ENCODE measurements at regions not wholly inside any gene's neighbourhood (a gene's known extent, or its start where the extent isn't known, plus 50 kb on each side); places are given as distances from the start of the nearest gene placed in this dataset.

DNA sequence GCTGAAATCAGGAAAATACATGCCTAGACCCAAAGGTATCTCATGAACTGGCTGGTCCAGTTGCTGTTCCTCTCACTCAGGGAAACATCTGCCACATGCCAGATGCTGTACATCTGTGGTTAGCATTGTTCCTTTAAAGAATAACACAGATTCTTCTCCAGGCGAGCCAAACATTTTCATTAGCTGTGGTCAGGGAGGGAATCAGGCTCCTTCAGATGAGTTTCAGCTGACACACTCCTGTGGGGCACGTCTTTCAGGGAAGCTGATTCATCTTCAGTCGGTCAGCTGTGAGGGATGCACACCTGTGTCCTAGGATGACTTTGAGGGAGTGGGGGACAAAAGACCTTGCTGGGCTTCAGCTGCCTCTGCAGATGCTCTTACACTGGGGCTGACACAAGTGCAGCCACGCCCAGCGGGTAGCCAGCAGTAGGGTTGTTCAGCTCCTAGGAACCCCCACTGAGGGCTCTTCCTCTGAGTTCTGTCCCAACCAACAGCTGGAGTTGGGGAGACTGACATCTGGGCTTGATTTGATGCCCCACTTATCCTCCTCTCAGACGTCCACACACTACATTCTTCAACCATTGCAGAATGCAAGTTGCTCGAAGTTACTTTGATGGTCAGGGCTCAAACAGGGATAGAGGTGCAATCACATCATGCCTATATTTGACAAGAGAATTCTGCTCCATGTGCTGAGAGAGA lies 155.0 kb downstream of the NUAK1 start:
- DNase-seq (ENCODE audit: low read depth, low spot score), result peak; percentile 61

DNA sequence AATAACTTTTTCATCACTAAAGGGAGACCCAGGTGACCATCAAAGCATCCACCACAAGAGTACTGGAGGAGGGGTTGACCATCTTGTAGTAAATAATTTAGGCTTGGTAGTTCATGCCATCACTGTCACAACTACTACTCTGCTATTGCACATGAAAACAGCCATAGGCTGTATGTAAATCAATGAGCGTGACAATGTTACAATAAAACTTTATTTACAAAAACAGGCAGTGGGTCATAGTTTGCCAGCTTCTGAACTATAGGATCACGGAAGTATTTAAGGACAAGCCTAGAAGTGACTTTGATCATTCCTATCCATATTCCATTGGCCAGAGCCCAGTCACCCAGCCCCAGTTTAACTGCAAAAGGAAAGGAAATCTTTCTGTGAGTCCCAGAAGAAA lies 153.4 kb downstream of the NUAK1 start:
- DNase-seq (ENCODE audit: low read depth, low spot score), result no peak

DNA sequence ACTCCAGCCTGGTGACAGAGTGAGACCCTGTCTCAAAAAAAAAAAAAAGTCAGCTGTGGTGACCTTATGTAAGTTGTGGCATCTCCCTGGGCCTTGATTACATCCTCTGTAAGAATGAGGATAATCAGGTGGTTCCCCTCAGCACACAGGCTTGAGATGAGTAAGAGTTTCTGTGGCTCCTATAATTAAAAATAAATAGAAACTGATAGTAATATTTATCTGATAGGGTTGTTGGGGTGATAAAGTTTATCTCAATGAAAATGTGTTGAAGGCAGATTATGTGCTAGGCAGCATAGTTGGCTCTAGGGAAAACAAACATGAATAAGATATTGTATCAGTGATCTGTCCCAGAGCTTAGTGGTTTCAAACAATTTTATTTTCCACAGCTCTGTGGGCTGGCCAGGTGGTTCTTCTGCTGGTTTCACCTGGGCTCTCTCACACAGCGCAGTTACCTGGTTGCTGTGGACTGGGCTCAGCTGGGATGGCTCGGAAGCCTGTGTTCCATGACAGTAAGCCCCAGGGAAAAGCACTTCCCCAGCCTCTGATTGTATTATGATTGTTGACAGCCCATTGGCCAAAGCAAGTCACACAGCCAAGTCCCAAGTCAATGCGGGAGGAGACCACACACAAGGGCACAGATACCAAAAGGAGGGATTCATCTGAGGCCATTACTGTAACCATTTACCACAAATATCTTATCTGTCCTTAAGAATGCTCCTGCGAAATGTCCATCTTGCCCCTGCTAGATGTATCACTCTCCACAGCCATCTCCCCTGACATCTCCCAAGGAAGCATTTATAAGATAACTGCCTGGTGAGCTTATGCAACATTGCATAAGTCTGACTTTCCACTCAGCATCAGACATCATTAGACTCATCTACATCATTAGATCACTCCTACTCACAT lies 151.7 kb downstream of the NUAK1 start:
- peak; percentile 44 for DNase-seq (ENCODE audit: low read depth, low spot score)

DNA sequence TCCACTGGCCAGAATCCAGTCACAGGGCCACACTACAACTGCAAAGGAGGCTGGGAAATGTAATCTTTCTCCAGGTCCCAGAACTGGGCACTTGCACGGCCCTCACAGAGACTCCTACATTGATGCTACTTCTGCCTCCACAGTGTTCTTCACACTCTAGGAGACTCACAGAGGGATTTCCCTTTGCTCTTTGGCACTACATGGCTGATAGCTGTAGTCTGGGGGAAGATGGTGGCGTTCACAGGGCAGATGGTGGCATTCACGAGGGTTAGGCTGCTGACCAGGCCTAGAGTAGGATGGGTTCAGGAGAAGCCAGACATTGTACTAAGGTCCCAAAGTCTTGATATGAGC lies 151.1 kb downstream of the NUAK1 start:
- no peak for DNase-seq (ENCODE audit: low read depth, low spot score)

DNA sequence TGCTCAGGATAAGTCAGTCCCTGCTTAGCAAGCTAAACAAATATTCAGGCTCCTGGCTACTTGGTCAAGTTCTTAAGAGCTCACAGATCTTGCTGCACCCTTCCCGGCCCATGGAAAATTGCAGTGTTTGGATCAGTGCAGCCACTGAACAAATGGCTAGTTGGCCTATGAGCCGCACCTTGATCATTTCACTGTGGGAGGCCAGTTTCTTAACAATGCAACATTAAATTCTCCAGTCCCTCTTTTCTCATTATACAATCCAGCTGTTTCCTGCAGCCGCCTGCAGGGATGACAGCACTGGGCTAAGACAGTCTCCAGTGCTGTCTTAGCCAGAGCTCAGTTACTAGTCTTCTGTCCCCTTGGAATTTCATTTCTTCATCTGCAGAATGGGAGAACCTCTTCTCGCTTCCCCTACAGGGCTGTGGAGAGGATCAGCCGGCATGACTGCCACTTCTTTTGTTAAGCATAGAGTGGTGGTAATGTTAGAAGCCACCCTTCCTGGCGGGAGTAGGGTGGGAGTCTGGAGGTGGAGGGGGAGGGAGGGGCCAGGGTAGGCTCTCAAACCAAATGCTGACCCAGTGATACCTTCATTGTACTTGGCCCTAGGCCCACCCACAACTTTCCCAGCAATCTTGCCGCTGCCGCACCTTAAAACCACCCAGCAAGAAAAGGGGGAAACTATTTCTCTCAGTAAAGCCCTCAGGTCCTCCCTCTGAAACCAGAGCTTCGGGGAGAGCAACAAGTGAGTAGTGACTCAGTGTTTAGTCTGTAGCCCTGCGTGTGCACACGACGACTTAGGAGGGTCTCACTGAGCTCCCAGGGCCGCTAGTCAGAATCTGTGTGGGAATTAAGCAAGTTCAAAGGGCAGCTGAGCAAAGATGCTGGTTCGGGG lies 145.7 kb downstream of the NUAK1 start:
- peak; percentile 71 for DNase-seq (ENCODE audit: low read depth, low spot score)

DNA sequence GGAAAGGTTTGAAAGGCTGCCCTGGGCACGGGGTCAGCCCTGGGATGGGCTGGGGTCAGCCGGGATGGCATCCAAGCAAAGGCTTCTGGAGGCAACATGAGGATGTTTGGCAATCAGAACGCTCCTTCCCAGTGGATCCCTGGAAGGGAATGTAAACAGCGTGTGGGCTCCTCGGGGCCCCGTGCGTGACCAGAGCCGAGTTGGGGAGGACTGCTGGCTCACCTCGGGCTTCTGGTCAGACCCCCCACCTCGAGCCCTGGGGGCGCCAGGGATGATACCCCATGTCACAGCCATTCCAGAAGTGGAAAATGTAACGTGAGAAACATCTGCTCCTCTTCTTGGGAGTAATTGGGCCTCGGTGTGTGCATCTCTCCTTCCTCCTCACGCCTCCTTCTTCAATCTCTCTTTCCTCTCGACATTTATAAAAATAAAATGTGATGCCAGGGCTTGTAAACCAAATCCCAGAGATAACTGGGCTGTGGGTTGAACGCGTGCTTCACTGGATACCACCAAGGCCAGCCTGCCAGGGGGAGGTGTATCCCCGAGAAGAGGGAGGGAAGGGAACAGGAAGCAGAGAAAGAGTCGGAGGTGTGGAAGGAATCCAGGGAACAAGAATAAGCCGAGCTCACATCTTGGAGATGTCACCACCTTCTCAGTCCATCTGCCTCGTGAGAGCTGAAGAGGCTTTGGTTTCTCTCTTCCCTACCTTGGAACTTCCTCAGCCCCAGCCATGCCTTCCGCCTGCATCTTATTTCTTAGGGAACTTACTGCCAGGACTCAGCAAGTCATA lies 144.8 kb downstream of the NUAK1 start:
- DNase-seq (ENCODE audit: low read depth, low spot score), result no peak

DNA sequence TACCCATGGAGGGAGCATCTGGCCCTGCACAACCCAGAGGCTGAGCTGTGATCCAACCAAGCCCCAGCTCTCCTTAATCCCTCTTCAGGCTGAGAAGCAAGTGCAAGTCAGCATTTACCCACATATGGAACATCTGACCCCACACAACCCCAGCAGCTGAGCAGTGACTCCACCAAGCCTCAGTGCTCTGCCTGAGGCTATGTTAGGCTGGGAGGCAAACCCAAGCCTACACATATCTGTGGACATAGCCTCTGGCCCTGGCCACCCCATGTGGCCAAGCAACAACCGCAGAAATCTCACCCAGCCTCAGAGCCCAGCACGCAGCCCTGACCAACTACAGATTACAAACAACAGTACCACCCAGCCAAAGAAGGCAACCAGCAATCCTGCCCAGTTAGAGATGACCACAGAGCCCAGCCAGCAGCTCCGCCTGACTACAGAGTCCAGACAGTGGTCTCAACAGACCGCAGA lies 142.8 kb downstream of the NUAK1 start:
- DNase-seq (ENCODE audit: low read depth, low spot score), result no peak

DNA sequence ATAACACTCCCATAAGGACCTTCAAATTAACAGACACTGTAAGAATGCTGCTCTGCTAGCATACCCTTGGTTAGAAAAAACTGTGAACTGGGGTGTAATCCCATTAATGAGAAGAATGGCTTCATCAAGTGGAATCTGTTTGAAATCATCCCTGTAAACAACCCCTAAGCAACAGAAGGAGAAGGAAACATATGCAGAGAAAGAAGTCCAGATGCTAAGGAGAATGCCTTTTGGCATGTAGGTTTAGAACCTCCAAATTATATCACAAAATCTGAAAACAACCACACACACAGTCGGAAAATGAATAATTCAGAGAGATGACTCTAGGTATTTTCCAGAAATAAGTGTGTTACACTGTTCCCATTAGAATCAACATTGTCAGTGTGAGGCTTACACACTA lies 140.2 kb downstream of the NUAK1 start:
- no peak for DNase-seq (ENCODE audit: low read depth, low spot score)

DNA sequence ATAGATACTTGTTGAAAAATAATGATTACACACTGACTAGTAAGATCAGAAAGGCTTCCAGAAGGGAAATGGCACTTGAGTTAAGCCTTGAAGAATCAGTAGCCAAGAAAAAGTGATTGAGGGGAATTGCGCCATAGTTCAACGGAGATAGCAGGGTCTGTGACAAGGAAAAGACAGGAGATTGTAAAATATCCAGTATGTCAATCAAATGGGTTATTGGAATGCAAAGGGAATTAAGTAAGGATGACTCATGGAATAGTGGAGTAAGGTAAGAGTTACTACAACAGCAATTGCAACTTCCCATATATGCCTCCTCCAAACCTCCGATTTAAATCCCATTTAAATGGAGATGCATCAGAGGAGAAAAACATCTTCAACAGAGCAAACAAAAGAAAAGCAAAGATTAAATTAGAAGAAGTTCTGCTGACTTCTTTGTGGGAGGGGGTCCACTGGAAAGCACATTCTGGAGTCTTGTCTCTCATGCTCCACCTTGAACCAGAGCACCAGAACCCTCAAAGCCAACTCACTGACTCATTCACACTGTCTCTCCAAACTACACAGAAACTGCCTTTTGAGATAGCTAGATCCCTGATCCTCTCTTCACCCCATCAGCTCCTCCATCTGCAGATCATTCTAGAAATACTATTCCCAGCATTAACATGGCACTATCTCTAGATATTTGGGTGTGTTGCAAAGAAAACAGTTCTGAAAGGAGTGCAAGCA lies 138.2 kb downstream of the NUAK1 start:
- no peak for DNase-seq (ENCODE audit: low read depth, low spot score)

DNA sequence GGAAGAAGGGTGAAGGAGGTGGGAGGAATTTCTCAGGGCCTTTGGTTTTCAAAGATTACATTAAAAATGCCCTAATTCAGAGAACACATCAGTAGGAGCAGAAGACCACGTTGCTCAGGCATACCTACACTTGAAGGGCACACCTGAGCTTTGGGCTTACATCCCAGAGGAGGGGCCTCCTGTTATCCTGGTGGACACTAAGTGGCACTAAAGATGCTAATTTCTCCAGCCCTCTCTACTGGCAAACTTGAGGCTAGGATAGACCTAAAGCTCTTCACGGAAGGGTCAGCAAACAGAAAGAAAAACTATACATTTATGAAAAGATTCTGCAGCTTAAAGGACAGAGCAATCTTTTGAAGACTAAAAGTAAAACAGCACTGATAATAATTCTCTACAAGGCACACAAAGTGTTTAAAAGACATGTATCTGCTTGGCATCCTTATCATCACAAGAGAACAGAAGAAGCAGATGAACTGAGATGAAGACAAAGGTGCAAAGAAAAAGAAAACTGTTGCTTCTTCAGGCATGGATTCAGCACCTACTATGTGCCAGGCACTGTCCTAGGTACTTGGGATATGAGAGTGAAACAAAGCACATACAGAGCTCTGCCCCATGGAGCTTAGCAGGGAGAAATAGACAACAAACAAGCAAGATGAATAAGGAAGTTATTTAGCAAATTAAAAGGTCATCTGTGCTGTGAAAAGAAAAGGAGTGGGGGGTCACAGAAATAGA lies 137.5 kb downstream of the NUAK1 start:
- no peak for DNase-seq (ENCODE audit: low read depth, low spot score)

DNA sequence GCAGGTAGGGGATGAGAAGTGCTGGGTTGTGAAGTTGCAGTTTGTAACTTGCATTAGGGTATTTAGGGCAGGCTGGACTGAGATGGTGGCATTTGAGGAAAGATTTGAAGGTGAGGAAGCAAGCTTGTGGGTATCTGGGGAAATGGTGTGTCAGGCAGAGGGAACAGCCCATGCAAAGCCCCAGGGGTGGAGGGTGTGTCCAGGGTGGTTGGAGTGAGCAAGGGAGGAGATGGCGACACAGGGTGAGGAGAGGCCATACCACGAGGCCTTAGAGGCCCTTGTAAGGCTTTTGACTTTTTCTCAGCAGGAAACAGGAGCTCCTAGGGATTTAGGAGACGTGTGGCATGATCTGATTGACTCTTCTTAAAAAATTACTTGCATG lies 136.9 kb downstream of the NUAK1 start:
- no peak for DNase-seq (ENCODE audit: low read depth, low spot score)

DNA sequence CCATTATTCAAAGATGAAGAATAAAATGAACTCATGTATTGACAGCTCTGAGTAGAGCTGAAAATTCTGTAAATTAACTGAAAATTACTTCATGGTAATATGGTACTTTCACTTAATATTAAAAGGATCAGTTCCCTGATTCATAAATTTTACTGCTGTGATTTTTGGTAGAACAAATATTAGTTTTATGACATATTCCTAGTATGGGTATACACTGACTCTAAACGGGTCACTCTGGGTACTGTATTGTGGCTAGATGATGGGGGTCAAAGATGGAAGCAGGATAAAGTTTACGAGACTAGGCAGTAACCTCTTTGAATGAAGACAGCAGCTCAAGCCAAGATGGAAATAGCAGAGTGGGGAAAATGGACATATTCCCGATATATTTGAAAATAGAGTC lies 135.5 kb downstream of the NUAK1 start:
- DNase-seq (ENCODE audit: low read depth, low spot score), result no peak

DNA sequence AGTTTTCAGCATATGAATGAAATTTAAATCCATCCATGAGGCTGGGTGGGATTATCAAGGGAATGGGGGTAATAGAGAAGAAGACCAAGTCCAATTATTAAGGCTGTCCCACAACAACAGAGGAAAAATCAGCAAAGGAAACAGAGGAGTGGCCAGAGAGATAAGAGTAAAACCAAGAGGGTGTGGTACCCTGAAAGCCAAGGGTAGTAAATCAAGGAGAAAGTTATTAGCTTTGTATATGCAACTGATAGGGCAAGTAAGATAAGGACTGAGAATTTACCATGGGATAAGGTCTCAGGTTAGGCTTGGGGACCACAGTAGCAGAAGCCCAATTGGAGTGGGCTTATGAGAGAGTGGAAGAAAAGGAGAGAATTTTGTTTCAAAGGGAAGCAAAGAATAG lies 134.5 kb downstream of the NUAK1 start:
- DNase-seq (ENCODE audit: low read depth, low spot score), result no peak

DNA sequence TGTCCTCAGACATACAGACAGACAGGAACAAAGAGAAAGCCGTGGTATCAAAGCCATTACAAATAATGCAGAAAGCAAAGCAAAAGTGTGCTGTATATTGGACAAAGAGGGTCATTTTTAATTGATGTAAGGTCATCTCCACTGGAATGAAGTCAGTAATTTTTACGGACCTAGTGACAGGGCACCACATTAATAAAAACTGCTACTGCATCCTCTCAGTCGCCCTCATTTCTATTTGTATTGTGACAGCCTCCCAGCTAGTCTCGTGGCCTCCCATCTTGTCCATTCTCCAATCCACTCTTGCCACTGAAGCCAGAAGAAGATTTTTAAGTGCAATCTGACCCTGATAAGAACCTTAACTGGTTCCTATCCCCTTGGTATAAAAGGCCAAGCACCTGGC lies 132.4 kb downstream of the NUAK1 start:
- DNase-seq (ENCODE audit: low read depth, low spot score), result no peak

DNA sequence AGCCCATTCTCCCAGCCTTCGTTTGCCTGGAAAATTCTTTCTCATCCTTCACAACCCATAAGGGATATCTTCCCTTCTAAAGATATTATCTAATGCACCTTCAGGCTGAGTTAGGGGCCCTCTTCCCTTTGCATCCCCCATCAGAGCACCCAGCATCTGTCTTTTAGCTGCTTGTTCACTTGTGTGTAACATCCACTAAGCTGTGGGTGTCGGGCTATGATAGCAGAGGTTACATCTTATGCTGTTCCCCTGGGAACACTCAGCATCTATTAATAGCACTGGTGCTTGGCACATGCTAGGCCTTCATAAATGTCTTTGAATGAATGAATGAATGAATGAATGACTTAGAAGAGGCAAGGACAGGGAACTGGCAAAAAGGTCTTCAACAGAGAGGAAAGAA lies 131.8 kb downstream of the NUAK1 start:
- DNase-seq (ENCODE audit: low read depth, low spot score), result no peak

DNA sequence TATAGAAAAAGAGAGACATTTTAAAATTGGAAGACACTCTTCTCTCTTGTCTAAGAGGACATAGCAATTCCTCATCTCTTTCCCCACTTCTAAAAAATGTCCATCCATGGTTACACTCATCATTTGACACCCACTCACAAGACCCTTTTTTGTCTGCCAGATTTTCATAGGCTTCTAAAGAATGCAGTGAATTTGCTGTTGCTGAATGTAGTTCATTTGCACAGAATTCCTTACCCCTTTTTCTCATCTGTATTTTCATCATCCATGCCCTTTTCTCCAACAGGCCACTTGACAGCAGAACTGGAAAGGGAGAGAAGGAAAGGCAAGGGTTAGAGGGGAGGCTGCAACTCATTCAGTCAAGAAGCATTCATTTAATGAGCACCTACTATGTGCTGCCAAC lies 128.0 kb downstream of the NUAK1 start:
- peak; percentile 39 for DNase-seq (ENCODE audit: low read depth, low spot score)

Data from astrocyte of the hippocampus (primary cell).